ENCODE measurements at regions not wholly inside any gene's neighbourhood (a gene's known extent, or its start where the extent isn't known, plus 50 kb on each side); places are given as distances from the start of the nearest gene placed in this dataset.
A peak's percentile ranks its signal among the peaks of the same experiment; 100 is the strongest.
"Not testable (repeated sequence)": the region's sequence is repeated elsewhere in the genome, so short reads cannot be mapped to it uniquely, and the experiment has no call there.

GRCh38 chr9:129553277-129553676 is 67.6 kb downstream of the C9orf50 start:
- intact Hi-C loops (cut with DNase I) = no loop called here
- Histone ChIP-seq H3K4me3 (no peak overlapping the region), H3K27ac (no peak overlapping the region), H3K9me3 (no peaks in the 10 kb centered on the region), H3K27me3 (no peaks in the 10 kb centered on the region), H3K4me1 (peaks cover 40% of the 10 kb centered on the region), H3K36me3 (replicated peaks in 1 of 2; ENCODE audit: insufficient read depth in 1 of 2, low read depth in 2 of 2) (no peaks in the 10 kb centered on the region)
- 49 to 57% methylated on average over 4 to 5 of the region's 5 CpGs for WGBS, 2 donors
- ATAC-seq (no peak), DNase-seq (no peak)
- no peak for TF ChIP-seq POLR2A (IDR thresholded peaks at IDR 0.05)
- TF ChIP-seq, protein P1, sequence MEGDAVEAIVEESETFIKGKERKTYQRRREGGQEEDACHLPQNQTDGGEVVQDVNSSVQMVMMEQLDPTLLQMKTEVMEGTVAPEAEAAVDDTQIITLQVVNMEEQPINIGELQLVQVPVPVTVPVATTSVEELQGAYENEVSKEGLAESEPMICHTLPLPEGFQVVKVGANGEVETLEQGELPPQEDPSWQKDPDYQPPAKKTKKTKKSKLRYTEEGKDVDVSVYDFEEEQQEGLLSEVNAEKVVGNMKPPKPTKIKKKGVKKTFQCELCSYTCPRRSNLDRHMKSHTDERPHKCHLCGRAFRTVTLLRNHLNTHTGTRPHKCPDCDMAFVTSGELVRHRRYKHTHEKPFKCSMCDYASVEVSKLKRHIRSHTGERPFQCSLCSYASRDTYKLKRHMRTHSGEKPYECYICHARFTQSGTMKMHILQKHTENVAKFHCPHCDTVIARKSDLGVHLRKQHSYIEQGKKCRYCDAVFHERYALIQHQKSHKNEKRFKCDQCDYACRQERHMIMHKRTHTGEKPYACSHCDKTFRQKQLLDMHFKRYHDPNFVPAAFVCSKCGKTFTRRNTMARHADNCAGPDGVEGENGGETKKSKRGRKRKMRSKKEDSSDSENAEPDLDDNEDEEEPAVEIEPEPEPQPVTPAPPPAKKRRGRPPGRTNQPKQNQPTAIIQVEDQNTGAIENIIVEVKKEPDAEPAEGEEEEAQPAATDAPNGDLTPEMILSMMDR (IDR thresholded peaks at IDR 0.05) = no peak

- TF ChIP-seq POLR2A (IDR thresholded peaks at IDR 0.05) = no peak
- TF ChIP-seq, protein P1 (IDR thresholded peaks at IDR 0.05) = no peak
- H3K36me3 ChIP-seq (replicated peaks in 1 of 2; ENCODE audit: insufficient read depth in 1 of 2, low read depth in 2 of 2) = no peaks in the 10 kb centered on the region
- no peaks in the 10 kb centered on the region for H3K9me3 ChIP-seq
- intact Hi-C loops (cut with DNase I) = no loop called here
- H3K27ac ChIP-seq = no peak overlapping the region
- peaks cover 28% of the 10 kb centered on the region for H3K4me1 ChIP-seq
- H3K27me3 ChIP-seq = no peaks in the 10 kb centered on the region
- 89 to 93% methylated on average over 5 to 6 of the region's 6 CpGs for WGBS, 2 donors
- DNase-seq (no peak), ATAC-seq (no peak)
- no peak overlapping the region for H3K4me3 ChIP-seq
Measured at GRCh38 chr9:129552064-129552463, 68.8 kb downstream of the C9orf50 start.

GRCh38 chr9:129551393-129551973 is 69.4 kb downstream of the C9orf50 start:
- no peak for ATAC-seq
- Histone ChIP-seq H3K9me3 (no peaks in the 10 kb centered on the region), H3K4me3 (no peak overlapping the region), H3K27ac (no peak overlapping the region), H3K27me3 (no peaks in the 10 kb centered on the region), H3K36me3 (replicated peaks in 1 of 2; ENCODE audit: insufficient read depth in 1 of 2, low read depth in 2 of 2) (no peaks in the 10 kb centered on the region), H3K4me1 (peaks cover 22% of the 10 kb centered on the region)
- 86 to 100% methylated on average over 2 to 3 of the region's 3 CpGs for WGBS, 2 donors
- intact Hi-C loops (cut with DNase I) = no loop called here
- no peak for TF ChIP-seq POLR2A (IDR thresholded peaks at IDR 0.05)
- TF ChIP-seq, protein P1 (IDR thresholded peaks at IDR 0.05) = no peak
- DNase-seq = no peak

GRCh38 chr9:129550977-129551376 is 69.9 kb downstream of the C9orf50 start:
- not testable (repeated sequence) for DNase-seq

DNA sequence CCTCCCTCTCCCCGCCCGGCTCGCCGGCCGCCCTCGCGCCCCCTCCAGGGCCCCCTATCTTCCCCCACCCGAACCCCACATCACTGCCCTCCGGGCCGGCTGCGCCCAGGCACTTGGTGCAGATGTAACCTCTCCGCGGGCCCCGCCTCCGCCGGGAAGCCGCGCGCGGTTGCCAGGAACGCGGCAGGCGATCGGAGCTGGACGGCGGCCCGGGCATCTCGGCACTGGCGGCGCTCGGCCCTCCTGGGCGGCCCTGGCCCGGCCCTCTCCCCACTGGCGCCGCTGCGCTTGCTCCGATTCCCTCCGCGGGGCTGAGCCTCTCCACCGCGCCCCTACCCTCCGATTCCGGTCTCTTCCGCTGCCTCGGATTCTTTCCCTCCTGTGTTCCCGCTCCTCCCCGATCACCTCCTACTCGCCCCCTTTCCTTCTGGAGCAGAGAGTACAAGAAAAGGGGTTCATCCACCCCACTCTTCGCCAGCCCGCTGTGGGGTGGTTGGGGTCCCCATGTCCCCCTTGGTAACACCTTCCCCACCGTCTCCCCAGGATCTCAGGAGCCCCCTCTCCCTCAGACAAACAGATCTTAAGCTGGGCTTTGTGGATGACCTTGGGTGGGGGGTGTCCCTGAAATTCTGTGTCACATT is 70.6 kb downstream of the C9orf50 start:
- intact Hi-C loops (cut with DNase I) = no loop called here
- peak in 2 of 3 donors; percentile 19 to 37 for TF ChIP-seq POLR2A (IDR thresholded peaks at IDR 0.05)
- TF ChIP-seq, protein P1 (IDR thresholded peaks at IDR 0.05) = no peak
- peaks cover 14% of the 10 kb centered on the region for H3K4me1 ChIP-seq
- H3K9me3 ChIP-seq = no peaks in the 10 kb centered on the region
- 4 to 10% methylated on average over 18 to 42 of the region's 51 CpGs for WGBS, 2 donors
- peak overlapping the region in 3 of 4 donors; percentile 4 to 59 (median 44) for H3K27ac ChIP-seq
- no peaks in the 10 kb centered on the region for H3K27me3 ChIP-seq
- DNase-seq (peak; percentile 82 to 90 (median 85)), ATAC-seq (peak; percentile 91)
- no peak overlapping the region for H3K4me3 ChIP-seq
- no peaks in the 10 kb centered on the region for H3K36me3 ChIP-seq (replicated peaks in 1 of 2; ENCODE audit: insufficient read depth in 1 of 2, low read depth in 2 of 2)

More at GRCh38 chr9:129550977-129551376, 69.9 kb downstream of the C9orf50 start:
- H3K4me1 ChIP-seq = peaks cover 17% of the 10 kb centered on the region
- H3K27me3 ChIP-seq; ATAC-seq; intact Hi-C loops (cut with DNase I); H3K9me3 ChIP-seq; H3K4me3 ChIP-seq; H3K27ac ChIP-seq; H3K36me3 ChIP-seq (replicated peaks in 1 of 2; ENCODE audit: insufficient read depth in 1 of 2, low read depth in 2 of 2): not testable (repeated sequence)
- WGBS, 2 donors = 67 to 70% methylated on average over 11 of the region's 11 CpGs

Data from body of pancreas (tissue), 4 donors.